Chondrocyte (in vitro differentiated cells): ENCODE measurements at regions not wholly inside any gene's neighbourhood (a gene's known extent, or its start where the extent isn't known, plus 50 kb on each side); places are given as distances from the start of the nearest gene placed in this dataset.

ENCODE experiments used
- DNase-seq: peaks from one replicate; pipeline ENCODE4 v3.0.0; 2021; ENCODE audit warnings: mixed read lengths, low spot score
- H3K27ac Mint-ChIP-seq: one replicate; pipeline ENCODE4 v1.8.0; 2021; ENCODE audit warnings: mild to moderate bottlenecking, moderate library complexity, mixed read lengths; ENCODE audit not compliant: unreplicated experiment
- H3K27me3 Mint-ChIP-seq: 2 replicates; pipeline ENCODE4 v1.8.0; 2021; ENCODE audit warnings: low read depth, mixed read lengths
- H3K36me3 Mint-ChIP-seq: 2 replicates; pipeline ENCODE4 v1.8.0; 2021; ENCODE audit warnings: low read depth, mixed read lengths
- H3K4me1 Mint-ChIP-seq: 2 replicates; pipeline ENCODE4 v1.8.0; 2021; ENCODE audit warnings: low read depth, mild to moderate bottlenecking, mixed read lengths
- H3K4me3 Mint-ChIP-seq: one replicate; pipeline ENCODE4 v1.8.0; 2021; ENCODE audit warnings: mild to moderate bottlenecking, moderate library complexity, mixed read lengths; ENCODE audit not compliant: unreplicated experiment
- H3K9me3 Mint-ChIP-seq: 2 replicates; pipeline ENCODE4 v1.8.0; 2021; ENCODE audit warnings: low read depth, mixed read lengths
- TF ChIP-seq, protein P1 (sequence below): fragments of 200-600 bp; sonication (generic); IDR thresholded peaks from 2 replicates; pipeline ENCODE4 v1.5.0; 2021; ENCODE audit warnings: antibody characterized with exemption, mild to moderate bottlenecking, moderate library complexity

DNA sequence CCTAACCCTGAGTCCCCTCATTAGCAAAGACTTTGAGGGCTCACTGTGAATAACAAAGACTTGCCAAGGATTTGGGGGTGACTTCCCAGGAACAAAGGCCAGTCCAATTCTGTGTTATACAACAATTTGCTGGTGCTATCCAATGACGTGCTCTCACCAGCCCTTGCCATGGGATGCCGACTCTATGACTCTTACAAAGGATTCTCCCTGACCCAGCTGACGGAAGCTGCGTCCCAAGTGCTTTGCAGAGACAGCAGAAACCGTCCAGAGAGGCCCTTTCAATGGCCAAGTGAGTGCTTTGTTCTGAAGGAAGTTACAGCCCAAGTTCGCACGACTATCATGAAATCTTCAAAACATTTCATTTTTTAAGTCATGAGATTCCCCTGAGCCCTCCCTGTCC, 345.3 kb upstream of the TNRC6C start:
- H3K4me3 Mint-ChIP-seq = no peak overlapping the region
- peaks cover 32% of the 10 kb centered on the region for H3K4me1 Mint-ChIP-seq
- H3K27ac Mint-ChIP-seq = no peak overlapping the region

DNA sequence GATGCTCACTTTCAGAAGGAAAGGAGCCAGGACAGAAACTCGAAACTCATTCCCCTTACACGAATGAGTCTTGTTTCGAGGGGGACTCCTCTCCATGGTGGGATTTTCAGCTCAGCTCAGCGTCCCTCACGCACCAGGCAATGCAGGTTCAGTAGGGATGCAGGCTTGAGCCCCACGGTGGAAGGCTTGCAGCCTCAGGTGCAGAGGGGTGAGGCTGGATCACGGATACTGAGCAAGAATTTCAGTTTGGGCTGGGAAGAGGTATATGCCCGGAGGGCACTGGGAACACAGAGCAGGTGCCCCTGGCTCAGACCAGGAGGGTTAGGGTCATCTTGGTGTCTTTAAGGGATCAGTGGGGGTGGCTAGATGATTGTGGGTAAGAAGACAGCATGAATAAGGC, 344.9 kb upstream of the TNRC6C start:
- Mint-ChIP-seq H3K9me3 (no peaks in the 10 kb centered on the region), H3K36me3 (peaks cover 2% of the 10 kb centered on the region), H3K4me1 (peaks cover 32% of the 10 kb centered on the region), H3K27me3 (peaks cover 14% of the 10 kb centered on the region), H3K4me3 (no peak overlapping the region), H3K27ac (no peak overlapping the region)
- TF ChIP-seq, protein P1, sequence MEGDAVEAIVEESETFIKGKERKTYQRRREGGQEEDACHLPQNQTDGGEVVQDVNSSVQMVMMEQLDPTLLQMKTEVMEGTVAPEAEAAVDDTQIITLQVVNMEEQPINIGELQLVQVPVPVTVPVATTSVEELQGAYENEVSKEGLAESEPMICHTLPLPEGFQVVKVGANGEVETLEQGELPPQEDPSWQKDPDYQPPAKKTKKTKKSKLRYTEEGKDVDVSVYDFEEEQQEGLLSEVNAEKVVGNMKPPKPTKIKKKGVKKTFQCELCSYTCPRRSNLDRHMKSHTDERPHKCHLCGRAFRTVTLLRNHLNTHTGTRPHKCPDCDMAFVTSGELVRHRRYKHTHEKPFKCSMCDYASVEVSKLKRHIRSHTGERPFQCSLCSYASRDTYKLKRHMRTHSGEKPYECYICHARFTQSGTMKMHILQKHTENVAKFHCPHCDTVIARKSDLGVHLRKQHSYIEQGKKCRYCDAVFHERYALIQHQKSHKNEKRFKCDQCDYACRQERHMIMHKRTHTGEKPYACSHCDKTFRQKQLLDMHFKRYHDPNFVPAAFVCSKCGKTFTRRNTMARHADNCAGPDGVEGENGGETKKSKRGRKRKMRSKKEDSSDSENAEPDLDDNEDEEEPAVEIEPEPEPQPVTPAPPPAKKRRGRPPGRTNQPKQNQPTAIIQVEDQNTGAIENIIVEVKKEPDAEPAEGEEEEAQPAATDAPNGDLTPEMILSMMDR = no peak
- peak; percentile 52 for DNase-seq

More for the DNA sequence above, 345.3 kb upstream of the TNRC6C start:
- peaks cover 2% of the 10 kb centered on the region for H3K36me3 Mint-ChIP-seq
- TF ChIP-seq, protein P1 = no peak
- DNase-seq = peak; percentile 15
- H3K9me3 Mint-ChIP-seq = no peaks in the 10 kb centered on the region
- H3K27me3 Mint-ChIP-seq = peaks cover 14% of the 10 kb centered on the region

DNA sequence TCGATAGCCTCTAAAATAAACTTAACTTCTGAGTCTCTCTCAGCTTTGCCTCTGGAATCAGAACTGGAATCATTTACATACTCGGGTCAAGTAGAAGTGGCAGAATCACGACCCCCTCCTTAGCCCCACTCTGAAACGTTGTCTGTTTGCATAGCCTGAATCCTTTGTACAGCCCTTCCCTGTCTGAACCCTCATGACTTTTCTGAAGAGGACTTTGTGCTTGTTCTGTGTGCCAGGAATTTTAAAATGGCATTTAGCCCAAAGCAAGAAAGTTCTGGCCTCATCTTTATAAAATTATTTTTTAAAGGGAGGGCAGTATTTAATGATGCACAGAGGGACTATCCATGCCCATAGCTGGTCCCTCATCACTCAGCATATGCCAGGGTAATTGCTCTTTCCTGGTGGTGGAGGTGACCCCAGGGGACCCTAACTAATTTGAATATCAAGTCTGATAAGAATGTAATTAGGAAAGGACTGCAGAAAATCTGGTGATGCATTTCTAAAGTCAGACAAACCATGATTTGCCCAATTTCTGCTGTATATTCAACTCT, 342.7 kb upstream of the TNRC6C start:
- Mint-ChIP-seq H3K36me3 (peaks cover 2% of the 10 kb centered on the region), H3K9me3 (peaks cover 3% of the 10 kb centered on the region), H3K4me3 (no peak overlapping the region), H3K27ac (peak overlapping the region; percentile 61), H3K4me1 (peaks cover 52% of the 10 kb centered on the region), H3K27me3 (peaks cover 11% of the 10 kb centered on the region)
- DNase-seq = no peak
- TF ChIP-seq, protein P1 = no peak

DNA sequence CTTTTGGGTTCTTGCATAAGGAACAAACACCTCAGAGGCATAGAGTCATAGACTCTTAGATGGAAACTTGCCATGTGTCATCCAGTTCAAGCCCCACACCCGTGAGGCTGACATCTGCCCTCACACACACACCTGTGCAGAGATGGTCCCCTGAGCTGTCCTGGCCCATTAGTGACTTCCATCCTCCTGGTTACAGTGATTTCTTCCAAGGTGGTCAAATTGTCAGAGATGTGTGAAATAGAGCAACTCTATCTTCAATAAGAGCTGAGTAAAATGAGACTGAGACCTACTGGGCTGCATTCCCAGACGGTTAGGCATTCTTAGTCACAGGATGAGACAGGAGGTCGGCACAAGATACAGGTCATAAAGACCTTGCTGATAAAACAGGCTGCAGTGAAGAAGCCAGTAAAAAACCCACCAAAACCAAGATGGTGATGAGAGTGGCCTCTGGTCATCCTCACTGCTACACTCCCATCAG, 342.2 kb upstream of the TNRC6C start:
- Mint-ChIP-seq H3K4me3 (no peak overlapping the region), H3K36me3 (peaks cover 2% of the 10 kb centered on the region), H3K9me3 (peaks cover 3% of the 10 kb centered on the region), H3K4me1 (peaks cover 55% of the 10 kb centered on the region), H3K27me3 (peaks cover 11% of the 10 kb centered on the region), H3K27ac (peak overlapping the region; percentile 56)
- DNase-seq = peak; percentile 26
- TF ChIP-seq, protein P1 = no peak

DNA sequence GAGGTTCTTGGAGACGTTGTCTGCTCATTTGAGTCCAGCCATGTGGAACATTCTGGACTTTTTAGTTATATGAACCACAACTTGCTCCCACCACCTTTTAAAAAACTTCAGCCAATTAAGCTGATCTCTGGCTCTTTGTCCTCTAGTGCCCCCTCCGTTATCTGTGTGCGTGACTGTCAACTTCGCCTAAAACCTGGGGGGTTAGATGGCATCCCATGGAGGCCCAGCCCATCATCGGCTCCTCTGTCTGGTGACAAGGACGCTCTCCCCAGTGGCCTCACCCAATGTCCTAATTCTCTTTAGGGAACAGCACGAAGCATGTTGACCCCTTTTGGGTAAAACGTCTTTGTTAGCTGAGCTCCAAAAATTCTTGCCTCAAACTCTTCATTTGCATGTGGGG, 341.0 kb upstream of the TNRC6C start:
- peaks cover 5% of the 10 kb centered on the region for H3K27me3 Mint-ChIP-seq
- TF ChIP-seq, protein P1 = no peak
- peaks cover 2% of the 10 kb centered on the region for H3K36me3 Mint-ChIP-seq
- no peak overlapping the region for H3K27ac Mint-ChIP-seq
- peak; percentile 25 for DNase-seq
- H3K9me3 Mint-ChIP-seq = peaks cover 3% of the 10 kb centered on the region
- H3K4me3 Mint-ChIP-seq = no peak overlapping the region
- peaks cover 59% of the 10 kb centered on the region for H3K4me1 Mint-ChIP-seq
